ENCODE measurements at regions not wholly inside any gene's neighbourhood (a gene's known extent, or its start where the extent isn't known, plus 50 kb on each side); places are given as distances from the start of the nearest gene placed in this dataset.

GRCh38 chr19:31627620-31628365, 278.6 kb upstream of the TSHZ3 start:
- WGBS (ENCODE audit: missing lambda C conversion rate), result 12% methylated on average over 23 of the region's 23 CpGs
- FAIRE-seq, result no peak
- Histone ChIP-seq H3K4me3 (no peak overlapping the region), H3K4me2 (no peak overlapping the region), H3K27ac (no peak overlapping the region), H3K9me3 (peaks cover 3% of the 10 kb centered on the region; the same call in 2 of the 3 replicates), H3K4me1 (no peaks in the 10 kb centered on the region)
- CTCF ChIA-PET, result no interaction called here
- POLR2A ChIA-PET, result no interaction called here
- ATAC-seq, result no peak
- TF ChIP-seq GATA3 (IDR thresholded peaks at IDR 0.05; ENCODE audit: borderline replicate concordance), result no peak
- DNase-seq (ENCODE audit: low read depth in 1 of 2, low spot score in 1 of 2), result no peak

GRCh38 chr19:31629579-31630363, 280.5 kb upstream of the TSHZ3 start:
- POLR2A ChIA-PET, result no interaction called here
- Histone ChIP-seq H3K9me3 (no peaks in the 10 kb centered on the region; the same call in 2 of the 3 replicates), H3K4me3 (no peak overlapping the region), H3K4me1 (no peaks in the 10 kb centered on the region), H3K27ac (no peak overlapping the region), H3K4me2 (no peak overlapping the region)
- TF ChIP-seq CHD4 (IDR thresholded peaks at IDR 0.05; ENCODE audit: borderline replicate concordance) (no peak), E2F6 (IDR thresholded peaks at IDR 0.05; ENCODE audit: borderline replicate concordance, low read depth) (no peak), RAD21 (conservative IDR thresholded peaks at IDR 0.05 in 1 of 2, IDR thresholded peaks at IDR 0.05 in 1 of 2) (no peak), ZSCAN20 (CRISPR knock-in tag; IDR thresholded peaks at IDR 0.05) (no peak), EP300 (IDR thresholded peaks at IDR 0.05) (no peak), JUN (IDR thresholded peaks at IDR 0.05) (no peak)
- TF ChIP-seq, protein P1, sequence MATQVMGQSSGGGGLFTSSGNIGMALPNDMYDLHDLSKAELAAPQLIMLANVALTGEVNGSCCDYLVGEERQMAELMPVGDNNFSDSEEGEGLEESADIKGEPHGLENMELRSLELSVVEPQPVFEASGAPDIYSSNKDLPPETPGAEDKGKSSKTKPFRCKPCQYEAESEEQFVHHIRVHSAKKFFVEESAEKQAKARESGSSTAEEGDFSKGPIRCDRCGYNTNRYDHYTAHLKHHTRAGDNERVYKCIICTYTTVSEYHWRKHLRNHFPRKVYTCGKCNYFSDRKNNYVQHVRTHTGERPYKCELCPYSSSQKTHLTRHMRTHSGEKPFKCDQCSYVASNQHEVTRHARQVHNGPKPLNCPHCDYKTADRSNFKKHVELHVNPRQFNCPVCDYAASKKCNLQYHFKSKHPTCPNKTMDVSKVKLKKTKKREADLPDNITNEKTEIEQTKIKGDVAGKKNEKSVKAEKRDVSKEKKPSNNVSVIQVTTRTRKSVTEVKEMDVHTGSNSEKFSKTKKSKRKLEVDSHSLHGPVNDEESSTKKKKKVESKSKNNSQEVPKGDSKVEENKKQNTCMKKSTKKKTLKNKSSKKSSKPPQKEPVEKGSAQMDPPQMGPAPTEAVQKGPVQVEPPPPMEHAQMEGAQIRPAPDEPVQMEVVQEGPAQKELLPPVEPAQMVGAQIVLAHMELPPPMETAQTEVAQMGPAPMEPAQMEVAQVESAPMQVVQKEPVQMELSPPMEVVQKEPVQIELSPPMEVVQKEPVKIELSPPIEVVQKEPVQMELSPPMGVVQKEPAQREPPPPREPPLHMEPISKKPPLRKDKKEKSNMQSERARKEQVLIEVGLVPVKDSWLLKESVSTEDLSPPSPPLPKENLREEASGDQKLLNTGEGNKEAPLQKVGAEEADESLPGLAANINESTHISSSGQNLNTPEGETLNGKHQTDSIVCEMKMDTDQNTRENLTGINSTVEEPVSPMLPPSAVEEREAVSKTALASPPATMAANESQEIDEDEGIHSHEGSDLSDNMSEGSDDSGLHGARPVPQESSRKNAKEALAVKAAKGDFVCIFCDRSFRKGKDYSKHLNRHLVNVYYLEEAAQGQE (IDR thresholded peaks at IDR 0.05), result no peak
- FAIRE-seq (no peak), ATAC-seq (no peak), DNase-seq (ENCODE audit: low read depth in 1 of 2, low spot score in 1 of 2) (no peak)
- WGBS (ENCODE audit: missing lambda C conversion rate), result 36% methylated on average over 18 of the region's 18 CpGs
- CTCF ChIA-PET, result interaction anchor here (0.6 kb wide), 1 partner anchor 660 kb away, joined by 3 read pairs; no protein-coding TSS in a partner anchor

GRCh38 chr19:31633014-31633413, 283.8 kb upstream of the TSHZ3 start:
- Histone ChIP-seq H3K9me3 (no peaks in the 10 kb centered on the region; the same call in 2 of the 3 replicates), H3K4me3 (no peak overlapping the region), H3K27ac (no peak overlapping the region), H3K4me2 (no peak overlapping the region), H3K4me1 (no peaks in the 10 kb centered on the region)
- CTCF ChIA-PET, result interaction anchor here (0.5 kb wide), 1 partner anchor 489 kb away, joined by 3 read pairs; no protein-coding TSS in a partner anchor
- no peak for ATAC-seq
- WGBS (ENCODE audit: missing lambda C conversion rate), result 32% methylated on average over 8 of the region's 8 CpGs
- POLR2A ChIA-PET, result no interaction called here
- DNase-seq (ENCODE audit: low read depth in 1 of 2, low spot score in 1 of 2), result no peak
- FAIRE-seq, result peak; percentile 36
- TF ChIP-seq PBX3 (IDR thresholded peaks at IDR 0.05) (no peak), SMC3 (IDR thresholded peaks at IDR 0.05) (no peak), CHD4 (IDR thresholded peaks at IDR 0.05; ENCODE audit: borderline replicate concordance) (no peak), HES2 (IDR thresholded peaks at IDR 0.05) (no peak), MAX (IDR thresholded peaks at IDR 0.05) (no peak), ZSCAN20 (CRISPR knock-in tag; IDR thresholded peaks at IDR 0.05) (no peak), CBX2 (IDR thresholded peaks at IDR 0.05; ENCODE audit: borderline replicate concordance, low read depth) (no peak), HMGXB4 (CRISPR knock-in tag; IDR thresholded peaks at IDR 0.05; ENCODE audit: borderline replicate concordance) (no peak), ZFP36 (IDR thresholded peaks at IDR 0.05; ENCODE audit: borderline replicate concordance, partially characterized antibody) (no peak), HOXB13 (CRISPR knock-in tag; IDR thresholded peaks at IDR 0.05; ENCODE audit: low read depth) (no peak), RCOR1 (IDR thresholded peaks at IDR 0.05; ENCODE audit: low read depth, low read length) (no peak), SREBF2 (IDR thresholded peaks at IDR 0.05) (no peak)
- TF ChIP-seq, protein P1 (IDR thresholded peaks at IDR 0.05), result no peak

Measured in A549 (cell line).